ENCODE measurements at regions not wholly inside any gene's neighbourhood (a gene's known extent, or its start where the extent isn't known, plus 50 kb on each side); places are given as distances from the start of the nearest gene placed in this dataset.

DNA sequence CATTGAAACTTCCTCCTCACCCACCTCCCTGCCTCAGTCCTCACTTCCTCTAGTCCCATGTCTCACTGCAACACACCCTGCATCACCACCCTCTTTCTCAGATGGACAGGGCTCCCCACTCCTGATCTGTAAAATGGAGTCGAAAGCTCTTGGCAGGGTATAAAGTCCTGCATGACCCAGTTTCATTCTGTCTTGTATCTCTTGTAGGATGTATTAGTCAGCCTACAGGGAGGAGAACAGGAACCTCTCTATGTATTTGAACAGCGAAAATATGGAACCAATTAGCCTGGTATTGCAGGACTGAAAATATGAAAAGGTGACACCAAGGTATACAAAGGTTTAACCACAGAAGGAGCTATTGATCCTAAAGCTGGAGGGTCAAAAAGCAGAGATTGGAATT lies 156.9 kb upstream of the SNX19 start:
- TF ChIP-seq, protein P1, sequence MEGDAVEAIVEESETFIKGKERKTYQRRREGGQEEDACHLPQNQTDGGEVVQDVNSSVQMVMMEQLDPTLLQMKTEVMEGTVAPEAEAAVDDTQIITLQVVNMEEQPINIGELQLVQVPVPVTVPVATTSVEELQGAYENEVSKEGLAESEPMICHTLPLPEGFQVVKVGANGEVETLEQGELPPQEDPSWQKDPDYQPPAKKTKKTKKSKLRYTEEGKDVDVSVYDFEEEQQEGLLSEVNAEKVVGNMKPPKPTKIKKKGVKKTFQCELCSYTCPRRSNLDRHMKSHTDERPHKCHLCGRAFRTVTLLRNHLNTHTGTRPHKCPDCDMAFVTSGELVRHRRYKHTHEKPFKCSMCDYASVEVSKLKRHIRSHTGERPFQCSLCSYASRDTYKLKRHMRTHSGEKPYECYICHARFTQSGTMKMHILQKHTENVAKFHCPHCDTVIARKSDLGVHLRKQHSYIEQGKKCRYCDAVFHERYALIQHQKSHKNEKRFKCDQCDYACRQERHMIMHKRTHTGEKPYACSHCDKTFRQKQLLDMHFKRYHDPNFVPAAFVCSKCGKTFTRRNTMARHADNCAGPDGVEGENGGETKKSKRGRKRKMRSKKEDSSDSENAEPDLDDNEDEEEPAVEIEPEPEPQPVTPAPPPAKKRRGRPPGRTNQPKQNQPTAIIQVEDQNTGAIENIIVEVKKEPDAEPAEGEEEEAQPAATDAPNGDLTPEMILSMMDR (IDR thresholded peaks at IDR 0.05; ENCODE audit: poor library complexity): no peak
- TF ChIP-seq EZH2 (IDR thresholded peaks at IDR 0.05; ENCODE audit: borderline replicate concordance): no peak

Measured in hepatocyte (in vitro differentiated cells).